ENCODE measurements at regions not wholly inside any gene's neighbourhood (a gene's known extent, or its start where the extent isn't known, plus 50 kb on each side); places are given as distances from the start of the nearest gene placed in this dataset.

- no peak for DNase-seq (ENCODE audit: low read depth, low spot score)
- dilution Hi-C loops (cut with MboI; ENCODE audit: extremely low pct_ligation_motif_present, low sequenced_read_pairs), result no loop called here
- Histone ChIP-seq H4K20me1 (ENCODE audit: control insufficient read depth, extremely low read depth, insufficient read depth, low read length) (no peaks in the 10 kb centered on the region), H3K4me3 (ENCODE audit: control insufficient read depth in 2 of 3, extremely low read depth in 1 of 3, insufficient read depth in 2 of 3, low read depth in 1 of 3, low read length in 3 of 3) (no peak overlapping the region), H3K4me1 (ENCODE audit: control insufficient read depth, extremely low read depth, insufficient read depth, low read length) (no peaks in the 10 kb centered on the region), H2AFZ (ENCODE audit: control insufficient read depth, low read length) (no peak overlapping the region), H3K79me2 (ENCODE audit: control insufficient read depth, insufficient read depth, low read length) (no peaks in the 10 kb centered on the region), H3K4me2 (ENCODE audit: control insufficient read depth, extremely low read depth, insufficient read depth, low read depth, low read length) (no peak overlapping the region), H3K9ac (ENCODE audit: control insufficient read depth, extremely low read depth, insufficient read depth, low read length) (no peak overlapping the region), H3K9me1 (ENCODE audit: control insufficient read depth, extremely low read depth, insufficient read depth, low read length) (no peaks in the 10 kb centered on the region), H3K36me3 (ENCODE audit: control insufficient read depth in 2 of 2, extremely low read depth in 1 of 2, insufficient read depth in 2 of 2, low read length in 2 of 2) (no peaks in the 10 kb centered on the region), H3K27me3 (ENCODE audit: control insufficient read depth, extremely low read depth, insufficient read depth, low read length) (peaks cover 75% of the 10 kb centered on the region), H3K27ac (ENCODE audit: control insufficient read depth, insufficient read depth, low read length) (no peak overlapping the region), H3K9me3 (ENCODE audit: control insufficient read depth, low read depth, low read length) (no peaks in the 10 kb centered on the region)
- no peak for TF ChIP-seq EZH2 (IDR thresholded peaks at IDR 0.05; ENCODE audit: low read length)
- no peak for TF ChIP-seq CTCF (optimal IDR thresholded peaks at IDR 0.05 in 1 of 3, IDR thresholded peaks at IDR 0.05 in 1 of 3, conservative IDR thresholded peaks at IDR 0.05 in 1 of 3; ENCODE audit: extremely low read depth in 1 of 3, insufficient read depth in 2 of 3, low read length in 3 of 3)
- no peak for FAIRE-seq
These were observed 126.0 kb upstream of the PMEPA1 start for GRCh38 chr20:57835588-57836455.

GRCh38 chr20:57835074-57835452 lies 125.2 kb upstream of the PMEPA1 start:
- FAIRE-seq, result no peak
- H4K20me1 ChIP-seq (ENCODE audit: control insufficient read depth, extremely low read depth, insufficient read depth, low read length), result no peaks in the 10 kb centered on the region

More at GRCh38 chr20:57835074-57835452, 125.2 kb upstream of the PMEPA1 start:
- no peak overlapping the region for H3K27ac ChIP-seq (ENCODE audit: control insufficient read depth, insufficient read depth, low read length)
- dilution Hi-C loops (cut with MboI; ENCODE audit: extremely low pct_ligation_motif_present, low sequenced_read_pairs), result no loop called here
- no peak overlapping the region for H3K4me2 ChIP-seq (ENCODE audit: control insufficient read depth, extremely low read depth, insufficient read depth, low read depth, low read length)
- DNase-seq (ENCODE audit: low read depth, low spot score), result no peak
- no peak for TF ChIP-seq CTCF (optimal IDR thresholded peaks at IDR 0.05 in 1 of 3, IDR thresholded peaks at IDR 0.05 in 1 of 3, conservative IDR thresholded peaks at IDR 0.05 in 1 of 3; ENCODE audit: extremely low read depth in 1 of 3, insufficient read depth in 2 of 3, low read length in 3 of 3)
- TF ChIP-seq EZH2 (IDR thresholded peaks at IDR 0.05; ENCODE audit: low read length), result no peak
- H3K27me3 ChIP-seq (ENCODE audit: control insufficient read depth, extremely low read depth, insufficient read depth, low read length), result peaks cover 75% of the 10 kb centered on the region
- no peak overlapping the region for H3K4me3 ChIP-seq (ENCODE audit: control insufficient read depth in 2 of 3, extremely low read depth in 1 of 3, insufficient read depth in 2 of 3, low read depth in 1 of 3, low read length in 3 of 3)
- no peak overlapping the region for H3K9ac ChIP-seq (ENCODE audit: control insufficient read depth, extremely low read depth, insufficient read depth, low read length)
- H3K9me3 ChIP-seq (ENCODE audit: control insufficient read depth, low read depth, low read length), result no peaks in the 10 kb centered on the region
- H3K79me2 ChIP-seq (ENCODE audit: control insufficient read depth, insufficient read depth, low read length), result no peaks in the 10 kb centered on the region
- H2AFZ ChIP-seq (ENCODE audit: control insufficient read depth, low read length), result no peak overlapping the region
- H3K4me1 ChIP-seq (ENCODE audit: control insufficient read depth, extremely low read depth, insufficient read depth, low read length), result no peaks in the 10 kb centered on the region
- H3K36me3 ChIP-seq (ENCODE audit: control insufficient read depth in 2 of 2, extremely low read depth in 1 of 2, insufficient read depth in 2 of 2, low read length in 2 of 2), result no peaks in the 10 kb centered on the region
- no peaks in the 10 kb centered on the region for H3K9me1 ChIP-seq (ENCODE audit: control insufficient read depth, extremely low read depth, insufficient read depth, low read length)
